ENCODE measurements at regions not wholly inside any gene's neighbourhood (a gene's known extent, or its start where the extent isn't known, plus 50 kb on each side); places are given as distances from the start of the nearest gene placed in this dataset.
"Not testable (repeated sequence)": the region's sequence is repeated elsewhere in the genome, so short reads cannot be mapped to it uniquely, and the experiment has no call there.

DNA sequence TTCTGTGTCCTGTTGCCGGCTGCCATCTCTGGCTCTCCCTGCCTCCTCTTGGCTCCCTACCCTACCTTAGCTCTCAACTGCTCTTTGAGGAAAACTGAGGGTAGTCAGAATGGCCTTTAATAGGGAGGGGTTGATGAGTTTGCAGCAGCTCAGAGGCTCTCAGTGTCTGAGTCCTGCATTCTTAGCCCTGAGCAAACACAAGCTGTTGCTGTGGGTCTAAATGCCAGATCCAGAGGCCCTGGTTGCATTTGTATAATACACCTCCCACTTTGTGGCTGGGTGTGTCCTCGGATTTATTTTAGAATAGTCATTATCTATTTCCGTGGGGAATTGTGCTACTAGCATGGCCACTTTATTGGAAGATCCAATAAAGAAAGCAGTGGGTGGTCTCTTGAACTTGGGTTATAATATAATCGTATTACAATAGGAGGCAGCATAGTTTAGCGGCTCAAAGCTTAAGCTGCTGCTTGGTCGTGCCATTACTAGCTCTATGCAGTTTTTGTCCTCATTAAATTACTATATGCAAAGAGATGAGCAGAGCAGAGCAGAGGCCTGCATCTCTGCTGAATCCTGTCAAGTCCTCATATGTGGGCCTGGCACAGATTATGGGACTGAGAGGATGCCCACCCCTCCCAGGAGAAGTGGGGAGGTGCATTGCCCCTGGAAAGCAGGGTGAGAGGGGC is 175.5 kb downstream of the BCL2L11 start:
- not testable (repeated sequence) for H3K79me2 ChIP-seq (ENCODE audit: insufficient read depth, low read length); H3K9ac ChIP-seq (ENCODE audit: low read depth, low read length, poor library complexity, severe bottlenecking); H3K9me2 ChIP-seq (replicated peaks; ENCODE audit: low read depth, low read length); H4K20me1 ChIP-seq (ENCODE audit: insufficient read depth, low read length, poor library complexity, severe bottlenecking); H3K4me3 ChIP-seq (ENCODE audit: low read length, poor library complexity, severe bottlenecking); H3F3A ChIP-seq (ENCODE audit: low read depth); H3K27me3 ChIP-seq (ENCODE audit: insufficient read depth, low read length, poor library complexity, severe bottlenecking); H3K4me2 ChIP-seq (ENCODE audit: low read depth, low read length, poor library complexity, severe bottlenecking); H3K9me3 ChIP-seq (ENCODE audit: insufficient read depth, low read depth, low read length); H2AFZ ChIP-seq (ENCODE audit: low read length); H3K36me3 ChIP-seq (ENCODE audit: insufficient read depth, low read length); H3K4me1 ChIP-seq (ENCODE audit: insufficient read depth, low read length, poor library complexity, severe bottlenecking)

DNA sequence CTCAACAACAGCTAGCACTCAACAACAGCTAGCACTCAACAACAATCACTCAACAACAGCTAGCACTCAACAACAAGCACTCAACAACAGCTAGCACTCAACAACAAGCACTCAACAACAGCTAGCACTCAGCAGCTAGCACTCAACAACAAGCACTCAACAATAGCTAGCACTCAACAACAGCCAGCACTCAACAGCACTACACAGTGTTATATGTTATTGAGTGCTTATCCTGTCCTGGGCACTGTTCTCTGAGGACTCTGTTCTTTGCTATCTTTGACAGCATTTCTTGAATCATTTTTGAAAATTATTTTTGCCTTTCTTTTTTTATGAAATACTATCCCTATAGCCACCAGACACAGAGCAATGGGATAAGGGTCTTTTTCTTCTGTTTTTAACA is 176.4 kb downstream of the BCL2L11 start:
- not testable (repeated sequence) for H3K9ac ChIP-seq (ENCODE audit: low read depth, low read length, poor library complexity, severe bottlenecking); H3K4me1 ChIP-seq (ENCODE audit: insufficient read depth, low read length, poor library complexity, severe bottlenecking); H3K79me2 ChIP-seq (ENCODE audit: insufficient read depth, low read length); H3K36me3 ChIP-seq (ENCODE audit: insufficient read depth, low read length); H3K4me3 ChIP-seq (ENCODE audit: low read length, poor library complexity, severe bottlenecking); H3K9me2 ChIP-seq (replicated peaks; ENCODE audit: low read depth, low read length); H3K4me2 ChIP-seq (ENCODE audit: low read depth, low read length, poor library complexity, severe bottlenecking); H3K27me3 ChIP-seq (ENCODE audit: insufficient read depth, low read length, poor library complexity, severe bottlenecking); H3K9me3 ChIP-seq (ENCODE audit: insufficient read depth, low read depth, low read length); H4K20me1 ChIP-seq (ENCODE audit: insufficient read depth, low read length, poor library complexity, severe bottlenecking); H2AFZ ChIP-seq (ENCODE audit: low read length); H3F3A ChIP-seq (ENCODE audit: low read depth)

DNA sequence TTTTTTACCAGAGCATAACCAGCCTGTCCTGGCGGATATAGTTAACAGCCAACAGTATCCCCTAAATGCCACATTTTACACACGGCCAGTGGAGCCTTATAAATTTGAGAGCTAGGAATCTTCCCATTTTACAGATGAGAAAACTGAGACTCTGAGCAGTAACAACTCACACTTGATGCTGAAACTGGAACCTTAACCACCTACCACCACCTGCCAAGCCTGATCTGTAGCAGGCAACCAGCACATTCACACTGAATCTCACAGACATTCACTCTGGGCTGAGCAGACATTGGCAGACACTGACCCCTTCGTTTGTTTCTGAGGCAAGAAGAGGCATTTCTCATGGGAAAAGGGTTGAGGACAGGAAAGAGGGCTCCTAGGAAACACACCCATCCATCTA is 178.2 kb downstream of the BCL2L11 start:
- not testable (repeated sequence) for H3K4me2 ChIP-seq (ENCODE audit: low read depth, low read length, poor library complexity, severe bottlenecking); H3K4me1 ChIP-seq (ENCODE audit: insufficient read depth, low read length, poor library complexity, severe bottlenecking); H3K36me3 ChIP-seq (ENCODE audit: insufficient read depth, low read length); H3K9me2 ChIP-seq (replicated peaks; ENCODE audit: low read depth, low read length); H3K9me3 ChIP-seq (ENCODE audit: insufficient read depth, low read depth, low read length); H3K79me2 ChIP-seq (ENCODE audit: insufficient read depth, low read length); H2AFZ ChIP-seq (ENCODE audit: low read length); H3K9ac ChIP-seq (ENCODE audit: low read depth, low read length, poor library complexity, severe bottlenecking); H4K20me1 ChIP-seq (ENCODE audit: insufficient read depth, low read length, poor library complexity, severe bottlenecking); H3K27me3 ChIP-seq (ENCODE audit: insufficient read depth, low read length, poor library complexity, severe bottlenecking); H3F3A ChIP-seq (ENCODE audit: low read depth); H3K4me3 ChIP-seq (ENCODE audit: low read length, poor library complexity, severe bottlenecking)

DNA sequence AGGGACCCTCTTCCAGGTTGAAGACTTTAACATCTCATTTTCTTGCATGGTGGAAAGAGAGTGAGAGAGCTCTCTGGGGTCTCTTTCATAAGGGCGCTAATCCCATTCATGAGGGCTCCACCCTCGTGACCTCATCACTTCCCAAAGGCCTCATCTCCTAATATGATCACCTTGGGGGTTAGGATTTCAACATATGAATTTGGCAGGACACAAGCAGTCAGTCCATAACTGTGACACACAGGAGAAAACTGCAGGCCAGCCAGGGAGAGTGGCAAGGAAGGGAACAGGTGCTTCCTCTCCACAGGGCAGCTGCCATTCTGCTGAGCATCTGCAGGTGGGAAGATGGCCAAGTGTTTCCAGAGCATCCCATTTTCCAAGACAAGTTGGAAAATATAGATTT is 178.9 kb downstream of the BCL2L11 start:
- H3K4me3 ChIP-seq (ENCODE audit: low read length, poor library complexity, severe bottlenecking); H3F3A ChIP-seq (ENCODE audit: low read depth); H3K9ac ChIP-seq (ENCODE audit: low read depth, low read length, poor library complexity, severe bottlenecking); H3K27me3 ChIP-seq (ENCODE audit: insufficient read depth, low read length, poor library complexity, severe bottlenecking); H3K4me1 ChIP-seq (ENCODE audit: insufficient read depth, low read length, poor library complexity, severe bottlenecking); H4K20me1 ChIP-seq (ENCODE audit: insufficient read depth, low read length, poor library complexity, severe bottlenecking); H3K4me2 ChIP-seq (ENCODE audit: low read depth, low read length, poor library complexity, severe bottlenecking); H2AFZ ChIP-seq (ENCODE audit: low read length); H3K79me2 ChIP-seq (ENCODE audit: insufficient read depth, low read length); H3K9me2 ChIP-seq (replicated peaks; ENCODE audit: low read depth, low read length); H3K9me3 ChIP-seq (ENCODE audit: insufficient read depth, low read depth, low read length); H3K36me3 ChIP-seq (ENCODE audit: insufficient read depth, low read length): not testable (repeated sequence)

DNA sequence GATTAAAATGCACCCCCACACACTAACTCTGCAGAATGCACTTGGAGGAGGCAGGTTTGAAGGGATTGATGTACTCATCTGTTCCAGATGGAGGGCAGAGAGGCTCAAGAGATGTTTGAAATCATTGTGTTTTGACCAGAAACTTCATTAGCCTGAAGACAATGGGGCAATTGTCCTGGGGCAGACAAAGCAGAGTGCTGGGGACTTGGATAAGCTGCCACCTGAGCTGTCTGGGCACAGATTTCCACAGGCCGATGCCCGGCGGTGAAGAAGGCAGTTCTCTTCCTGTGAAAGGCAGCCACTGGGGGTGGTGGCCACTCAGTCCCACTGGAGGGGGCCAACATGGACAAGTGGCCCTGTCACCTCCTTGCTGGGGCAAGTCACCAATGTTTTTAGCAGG is 181.0 kb downstream of the BCL2L11 start:
- H4K20me1 ChIP-seq (ENCODE audit: insufficient read depth, low read length, poor library complexity, severe bottlenecking); H3K4me1 ChIP-seq (ENCODE audit: insufficient read depth, low read length, poor library complexity, severe bottlenecking); H3F3A ChIP-seq (ENCODE audit: low read depth); H3K9me3 ChIP-seq (ENCODE audit: insufficient read depth, low read depth, low read length); H2AFZ ChIP-seq (ENCODE audit: low read length); H3K9me2 ChIP-seq (replicated peaks; ENCODE audit: low read depth, low read length); H3K4me3 ChIP-seq (ENCODE audit: low read length, poor library complexity, severe bottlenecking); H3K9ac ChIP-seq (ENCODE audit: low read depth, low read length, poor library complexity, severe bottlenecking); H3K79me2 ChIP-seq (ENCODE audit: insufficient read depth, low read length); H3K4me2 ChIP-seq (ENCODE audit: low read depth, low read length, poor library complexity, severe bottlenecking); H3K27me3 ChIP-seq (ENCODE audit: insufficient read depth, low read length, poor library complexity, severe bottlenecking); H3K36me3 ChIP-seq (ENCODE audit: insufficient read depth, low read length): not testable (repeated sequence)

DNA sequence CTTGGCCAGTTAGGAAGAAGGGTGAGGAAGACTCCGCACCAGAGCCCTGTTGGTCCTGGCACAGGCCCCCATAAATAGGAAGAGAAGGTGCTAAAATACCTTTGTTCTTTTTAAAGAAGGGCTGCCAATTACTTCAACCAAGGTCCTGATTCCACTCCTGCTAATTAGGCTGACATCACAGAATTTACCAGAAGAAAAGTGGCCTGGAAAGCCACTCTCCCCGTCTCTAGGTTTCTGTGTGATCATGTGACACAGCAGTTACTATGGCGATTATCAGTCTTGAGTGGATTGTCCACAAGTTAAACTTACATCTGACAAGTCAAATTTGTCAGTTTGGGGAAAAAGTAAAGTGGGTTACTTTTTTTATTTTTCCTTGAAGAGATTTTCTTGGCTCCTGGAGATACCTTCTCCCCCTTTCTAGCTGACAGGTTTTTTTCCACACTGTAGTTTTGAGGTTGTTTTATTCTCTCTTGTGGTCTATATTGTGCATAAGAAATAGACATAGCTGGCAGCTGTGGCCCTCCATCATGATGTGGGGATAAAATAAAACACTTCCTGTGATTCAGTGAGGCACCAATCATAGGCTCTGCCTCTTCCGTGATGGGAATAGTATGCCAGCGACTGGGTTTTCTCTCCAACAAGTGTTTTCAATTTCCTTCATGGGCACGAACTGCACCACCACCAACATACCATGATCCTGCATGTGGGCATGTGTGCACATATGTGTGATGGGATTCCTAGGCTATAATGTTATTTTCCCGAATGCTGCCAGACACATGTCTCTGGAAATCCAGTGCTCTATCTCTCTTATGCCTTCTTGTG is 181.9 kb downstream of the BCL2L11 start:
- not testable (repeated sequence) for H3K9me3 ChIP-seq (ENCODE audit: insufficient read depth, low read depth, low read length); H2AFZ ChIP-seq (ENCODE audit: low read length)

DNA sequence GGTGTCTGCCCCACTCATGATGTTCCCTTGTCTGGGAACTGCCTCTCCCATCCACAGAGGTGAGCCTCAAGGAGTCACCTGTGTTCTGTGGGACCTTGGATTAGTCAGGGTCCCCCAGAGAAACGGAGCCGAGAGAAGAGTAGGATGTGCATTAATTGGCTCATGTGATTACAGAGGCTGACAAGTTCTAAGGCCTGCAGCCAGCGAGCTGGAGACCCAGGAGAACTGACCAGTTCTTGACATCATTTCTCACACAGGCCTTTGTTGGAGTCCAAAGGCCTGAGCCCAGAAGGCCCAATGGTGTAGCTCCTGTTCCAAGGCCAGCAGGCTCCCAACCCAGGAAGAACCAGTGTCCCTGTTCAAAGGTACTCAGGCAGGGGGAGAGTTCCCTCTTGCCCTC is 186.6 kb downstream of the BCL2L11 start:
- H4K20me1 ChIP-seq (ENCODE audit: insufficient read depth, low read length, poor library complexity, severe bottlenecking); H3K9me2 ChIP-seq (replicated peaks; ENCODE audit: low read depth, low read length); H2AFZ ChIP-seq (ENCODE audit: low read length); H3K27me3 ChIP-seq (ENCODE audit: insufficient read depth, low read length, poor library complexity, severe bottlenecking); H3F3A ChIP-seq (ENCODE audit: low read depth); H3K79me2 ChIP-seq (ENCODE audit: insufficient read depth, low read length); H3K9me3 ChIP-seq (ENCODE audit: insufficient read depth, low read depth, low read length); H3K4me2 ChIP-seq (ENCODE audit: low read depth, low read length, poor library complexity, severe bottlenecking); H3K4me3 ChIP-seq (ENCODE audit: low read length, poor library complexity, severe bottlenecking); H3K4me1 ChIP-seq (ENCODE audit: insufficient read depth, low read length, poor library complexity, severe bottlenecking); H3K36me3 ChIP-seq (ENCODE audit: insufficient read depth, low read length); H3K9ac ChIP-seq (ENCODE audit: low read depth, low read length, poor library complexity, severe bottlenecking): not testable (repeated sequence)

More for the DNA sequence above, 181.9 kb downstream of the BCL2L11 start:
- H4K20me1 ChIP-seq (ENCODE audit: insufficient read depth, low read length, poor library complexity, severe bottlenecking); H3K4me2 ChIP-seq (ENCODE audit: low read depth, low read length, poor library complexity, severe bottlenecking); H3K4me1 ChIP-seq (ENCODE audit: insufficient read depth, low read length, poor library complexity, severe bottlenecking); H3K27me3 ChIP-seq (ENCODE audit: insufficient read depth, low read length, poor library complexity, severe bottlenecking); H3K9me2 ChIP-seq (replicated peaks; ENCODE audit: low read depth, low read length); H3K4me3 ChIP-seq (ENCODE audit: low read length, poor library complexity, severe bottlenecking); H3K36me3 ChIP-seq (ENCODE audit: insufficient read depth, low read length); H3F3A ChIP-seq (ENCODE audit: low read depth); H3K9ac ChIP-seq (ENCODE audit: low read depth, low read length, poor library complexity, severe bottlenecking); H3K79me2 ChIP-seq (ENCODE audit: insufficient read depth, low read length): not testable (repeated sequence)
